ENCODE measurements at regions not wholly inside any gene's neighbourhood (a gene's known extent, or its start where the extent isn't known, plus 50 kb on each side); places are given as distances from the start of the nearest gene placed in this dataset.

DNA sequence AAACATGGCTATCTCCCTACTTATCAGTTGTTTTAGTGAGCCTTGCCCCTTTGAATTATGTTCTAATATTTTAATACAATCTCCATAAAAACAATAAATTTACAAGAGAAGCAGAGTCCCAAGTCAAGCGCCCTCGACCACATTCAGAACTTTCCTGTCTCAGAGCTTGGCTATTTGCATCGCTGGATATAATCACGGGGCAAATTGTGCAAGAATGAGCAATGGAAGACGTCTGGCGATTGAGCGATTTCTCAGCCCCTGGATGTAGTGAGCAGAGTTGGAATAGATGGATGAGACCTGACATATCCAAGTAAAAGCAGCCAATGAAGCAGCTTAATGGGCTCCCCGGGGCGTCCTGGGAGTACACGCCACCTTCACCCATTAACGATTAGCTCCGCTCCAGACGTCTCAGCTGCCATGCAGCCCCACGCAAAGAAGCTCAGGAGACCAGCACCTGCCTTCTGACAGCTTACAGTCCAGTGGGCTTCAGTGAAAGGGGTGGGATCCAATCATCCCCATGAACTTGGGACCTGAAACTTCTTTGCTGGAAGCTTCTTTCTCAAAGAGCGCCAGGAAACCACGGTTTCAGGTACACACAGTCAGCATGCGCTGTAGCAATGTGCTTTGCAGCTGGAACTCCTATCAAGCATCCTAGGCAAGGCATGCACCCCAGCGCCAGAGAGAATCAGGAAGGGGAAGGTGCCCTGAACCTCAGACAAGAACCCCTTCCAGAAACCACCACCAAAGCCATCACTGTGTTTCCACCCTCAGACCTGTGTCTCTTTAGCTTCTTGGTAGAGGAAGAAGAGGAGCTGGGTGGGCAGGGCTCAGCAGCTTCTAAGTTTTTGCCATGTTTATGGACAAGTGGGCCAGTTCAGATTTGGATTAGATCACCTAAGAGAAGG is 92.0 kb upstream of the IRX4 start:
- H3K9ac ChIP-seq (ENCODE audit: low read length) = no peak overlapping the region
- no peaks in the 10 kb centered on the region for H3K9me3 ChIP-seq (ENCODE audit: control insufficient read depth, low read depth, low read length)
- H3K27ac ChIP-seq (ENCODE audit: low read length) = no peak overlapping the region
- H3K4me1 ChIP-seq (ENCODE audit: control insufficient read depth, low read depth, low read length) = peaks cover 10% of the 10 kb centered on the region
- H3K27me3 ChIP-seq (ENCODE audit: control insufficient read depth, insufficient read depth, low read length) = no peaks in the 10 kb centered on the region
- no peak overlapping the region for H3K4me3 ChIP-seq (ENCODE audit: low read length)
- no peaks in the 10 kb centered on the region for H3K36me3 ChIP-seq (ENCODE audit: control insufficient read depth, low read depth, low read length)

DNA sequence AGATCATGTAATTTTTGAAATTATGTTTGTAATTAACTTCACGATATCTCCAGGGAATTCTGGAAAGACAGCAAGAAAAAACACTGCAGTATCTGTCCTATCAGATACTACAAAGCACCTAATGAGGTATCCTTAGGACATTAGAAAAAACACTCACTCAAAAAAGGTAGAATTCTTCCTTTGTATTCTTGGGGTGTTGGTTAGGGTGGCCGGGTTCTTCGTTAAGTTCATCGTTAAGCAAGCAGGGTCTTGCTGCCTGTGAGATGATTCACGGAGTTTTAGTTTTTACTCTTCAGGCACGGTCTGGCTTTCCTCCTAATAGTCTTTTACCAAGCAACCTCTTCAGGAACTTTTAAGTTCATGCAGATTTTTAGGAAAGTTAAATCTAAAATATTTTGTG is 91.4 kb upstream of the IRX4 start:
- no peak overlapping the region for H3K9ac ChIP-seq (ENCODE audit: low read length)
- no peak overlapping the region for H3K4me3 ChIP-seq (ENCODE audit: low read length)
- peaks cover 10% of the 10 kb centered on the region for H3K4me1 ChIP-seq (ENCODE audit: control insufficient read depth, low read depth, low read length)
- H3K27ac ChIP-seq (ENCODE audit: low read length) = no peak overlapping the region
- H3K27me3 ChIP-seq (ENCODE audit: control insufficient read depth, insufficient read depth, low read length) = no peaks in the 10 kb centered on the region
- no peaks in the 10 kb centered on the region for H3K9me3 ChIP-seq (ENCODE audit: control insufficient read depth, low read depth, low read length)
- H3K36me3 ChIP-seq (ENCODE audit: control insufficient read depth, low read depth, low read length) = no peaks in the 10 kb centered on the region

DNA sequence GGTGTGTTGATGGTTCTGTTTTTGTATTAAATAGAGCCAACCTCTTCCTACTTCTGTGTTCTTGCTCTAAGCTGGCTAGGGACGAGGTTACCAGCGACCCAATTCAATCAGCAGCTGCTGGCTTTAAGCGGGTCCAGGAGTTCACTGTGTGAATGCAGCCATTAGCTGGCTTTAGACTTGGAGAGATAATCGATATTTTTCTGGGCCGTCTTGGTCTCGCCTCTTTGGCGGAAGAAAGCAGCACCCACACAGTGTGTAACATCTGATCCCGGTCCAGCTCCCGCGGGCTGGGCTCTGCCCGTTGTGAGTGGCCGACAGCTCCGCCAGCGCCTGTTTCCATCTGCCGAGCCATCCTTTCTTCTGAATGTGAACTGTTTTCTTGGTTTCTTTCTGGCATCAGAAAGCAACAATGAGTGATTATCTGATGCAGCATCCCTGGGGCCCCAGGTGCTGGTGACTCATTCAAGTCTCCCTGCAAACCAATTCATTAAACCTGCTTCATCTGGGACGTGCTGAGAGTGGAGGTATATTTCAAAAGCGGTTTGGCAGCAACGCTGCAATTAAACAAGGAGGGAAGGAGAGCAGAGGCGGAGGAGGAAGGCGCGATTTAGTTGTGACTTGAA is 90.8 kb upstream of the IRX4 start:
- Histone ChIP-seq H3K27ac (ENCODE audit: low read length) (no peak overlapping the region), H3K9ac (ENCODE audit: low read length) (no peak overlapping the region), H3K36me3 (ENCODE audit: control insufficient read depth, low read depth, low read length) (no peaks in the 10 kb centered on the region), H3K4me1 (ENCODE audit: control insufficient read depth, low read depth, low read length) (peaks cover 10% of the 10 kb centered on the region), H3K27me3 (ENCODE audit: control insufficient read depth, insufficient read depth, low read length) (no peaks in the 10 kb centered on the region), H3K4me3 (ENCODE audit: low read length) (no peak overlapping the region), H3K9me3 (ENCODE audit: control insufficient read depth, low read depth, low read length) (no peaks in the 10 kb centered on the region)

DNA sequence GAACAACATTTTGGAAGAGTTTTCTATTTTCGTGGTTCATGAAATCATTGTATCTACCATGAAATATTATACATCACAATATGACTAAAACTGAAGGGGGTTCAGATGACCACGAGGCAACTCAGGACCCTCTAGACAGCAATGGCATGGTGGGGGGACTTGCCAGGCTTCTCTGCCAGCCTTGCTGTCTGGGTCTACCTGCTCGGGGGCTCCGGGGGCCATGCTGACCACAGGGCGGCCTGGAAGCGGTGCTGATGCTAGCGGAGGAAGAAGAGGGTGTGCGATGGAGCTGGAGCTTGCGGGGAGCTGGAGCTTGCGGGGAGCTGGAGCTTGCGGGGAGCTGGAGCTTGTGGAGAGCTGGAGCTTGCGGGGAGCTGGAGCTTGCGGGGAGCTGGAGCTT is 89.2 kb upstream of the IRX4 start:
- H3K4me3 ChIP-seq (ENCODE audit: low read length) = no peak overlapping the region
- no peaks in the 10 kb centered on the region for H3K36me3 ChIP-seq (ENCODE audit: control insufficient read depth, low read depth, low read length)
- H3K27ac ChIP-seq (ENCODE audit: low read length) = no peak overlapping the region
- H3K27me3 ChIP-seq (ENCODE audit: control insufficient read depth, insufficient read depth, low read length) = no peaks in the 10 kb centered on the region
- H3K9ac ChIP-seq (ENCODE audit: low read length) = no peak overlapping the region
- peaks cover 15% of the 10 kb centered on the region for H3K4me1 ChIP-seq (ENCODE audit: control insufficient read depth, low read depth, low read length)
- H3K9me3 ChIP-seq (ENCODE audit: control insufficient read depth, low read depth, low read length) = no peaks in the 10 kb centered on the region

DNA sequence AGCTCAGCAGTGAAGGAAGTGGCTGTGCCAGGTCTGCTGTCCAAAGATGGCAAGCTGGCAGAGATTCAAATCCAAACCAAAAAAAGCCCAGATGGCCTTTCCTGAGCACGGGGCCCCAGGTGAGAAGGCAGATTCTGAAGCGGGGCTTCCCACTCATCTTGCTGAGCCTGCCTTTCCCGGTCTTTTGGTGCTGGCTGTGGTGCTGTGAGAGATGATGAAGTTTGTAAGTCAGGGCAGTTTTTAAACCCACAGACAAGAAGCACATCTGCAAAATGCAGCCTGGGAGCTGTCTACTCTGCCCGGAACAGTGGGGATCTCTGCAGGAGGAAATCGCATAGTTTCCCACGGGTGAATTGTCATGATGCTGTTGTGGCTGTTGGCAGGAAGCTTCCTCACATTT is 85.0 kb upstream of the IRX4 start:
- Histone ChIP-seq H3K4me1 (ENCODE audit: control insufficient read depth, low read depth, low read length) (peaks cover 13% of the 10 kb centered on the region), H3K4me3 (ENCODE audit: low read length) (no peak overlapping the region), H3K27me3 (ENCODE audit: control insufficient read depth, insufficient read depth, low read length) (no peaks in the 10 kb centered on the region), H3K36me3 (ENCODE audit: control insufficient read depth, low read depth, low read length) (no peaks in the 10 kb centered on the region), H3K9me3 (ENCODE audit: control insufficient read depth, low read depth, low read length) (no peaks in the 10 kb centered on the region), H3K9ac (ENCODE audit: low read length) (no peak overlapping the region), H3K27ac (ENCODE audit: low read length) (no peak overlapping the region)

DNA sequence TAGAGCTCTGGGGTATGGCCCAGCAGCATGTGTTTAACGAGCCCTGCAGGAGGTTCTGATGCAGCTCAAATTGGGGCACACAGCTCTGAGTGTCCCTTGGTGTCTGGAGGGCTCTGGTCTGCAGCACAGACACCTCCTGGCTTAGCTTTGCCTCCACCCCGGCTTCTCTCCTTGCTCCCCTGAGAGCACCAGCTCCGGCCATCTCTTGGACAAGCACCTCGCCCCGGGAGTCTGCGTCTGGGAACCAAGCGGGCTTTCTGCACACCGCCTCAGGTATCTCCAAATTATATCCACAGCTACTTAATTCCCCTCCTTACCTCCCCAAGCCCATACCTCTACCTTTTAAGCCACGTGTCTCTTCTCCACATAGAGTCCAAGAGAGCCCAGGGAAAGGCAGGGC is 83.7 kb upstream of the IRX4 start:
- H3K27me3 ChIP-seq (ENCODE audit: control insufficient read depth, insufficient read depth, low read length) = no peaks in the 10 kb centered on the region
- no peak overlapping the region for H3K4me3 ChIP-seq (ENCODE audit: low read length)
- no peak overlapping the region for H3K9ac ChIP-seq (ENCODE audit: low read length)
- H3K4me1 ChIP-seq (ENCODE audit: control insufficient read depth, low read depth, low read length) = peaks cover 13% of the 10 kb centered on the region
- no peak overlapping the region for H3K27ac ChIP-seq (ENCODE audit: low read length)
- no peaks in the 10 kb centered on the region for H3K36me3 ChIP-seq (ENCODE audit: control insufficient read depth, low read depth, low read length)
- H3K9me3 ChIP-seq (ENCODE audit: control insufficient read depth, low read depth, low read length) = no peaks in the 10 kb centered on the region

DNA sequence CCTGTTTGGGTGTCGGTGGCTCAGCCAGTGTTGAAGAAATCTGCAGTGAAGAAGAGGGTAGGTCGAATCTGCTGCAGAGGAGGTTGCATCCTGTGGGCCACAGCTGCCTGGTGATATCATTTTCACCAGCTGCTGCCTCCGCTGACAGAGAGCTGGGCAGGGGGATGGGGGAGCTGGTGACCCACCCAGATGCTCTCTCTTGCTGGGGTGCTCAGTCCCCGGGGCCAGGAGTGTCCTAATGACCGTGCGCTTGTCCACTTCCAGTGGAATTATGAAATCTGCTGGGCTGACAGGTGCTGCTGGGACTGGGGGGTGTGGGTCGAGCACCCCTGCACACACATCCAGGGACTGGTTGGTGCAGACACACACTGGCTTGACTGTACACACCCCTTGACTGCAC is 83.2 kb upstream of the IRX4 start:
- H3K9me3 ChIP-seq (ENCODE audit: control insufficient read depth, low read depth, low read length) = no peaks in the 10 kb centered on the region
- peaks cover 13% of the 10 kb centered on the region for H3K4me1 ChIP-seq (ENCODE audit: control insufficient read depth, low read depth, low read length)
- no peaks in the 10 kb centered on the region for H3K27me3 ChIP-seq (ENCODE audit: control insufficient read depth, insufficient read depth, low read length)
- no peak overlapping the region for H3K9ac ChIP-seq (ENCODE audit: low read length)
- no peak overlapping the region for H3K27ac ChIP-seq (ENCODE audit: low read length)
- H3K4me3 ChIP-seq (ENCODE audit: low read length) = no peak overlapping the region
- H3K36me3 ChIP-seq (ENCODE audit: control insufficient read depth, low read depth, low read length) = no peaks in the 10 kb centered on the region

DNA sequence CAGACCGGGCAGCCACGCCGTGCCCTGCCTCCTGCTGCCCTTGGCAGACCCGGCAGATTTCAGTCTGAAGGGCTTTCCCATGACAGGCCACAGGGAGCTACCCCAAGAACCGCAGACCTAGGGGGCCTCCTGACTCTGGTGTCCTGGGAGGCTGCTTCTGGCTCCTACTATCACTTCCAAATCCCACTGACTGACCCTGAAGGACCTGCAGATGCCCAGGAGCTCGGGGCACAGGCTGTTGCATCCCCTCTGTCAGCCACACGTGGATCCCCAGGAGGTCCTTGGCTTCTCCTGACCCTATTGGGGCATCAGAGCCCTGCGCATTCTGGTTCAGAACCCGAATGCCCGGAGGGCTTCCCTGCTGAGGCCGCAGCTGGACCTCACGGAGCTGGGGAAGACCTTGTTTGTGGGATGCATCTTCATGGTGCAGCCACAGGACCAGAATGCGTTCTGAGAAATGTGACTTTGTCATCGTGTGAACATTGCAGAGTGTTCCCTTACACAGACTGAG is 81.3 kb upstream of the IRX4 start:
- Histone ChIP-seq H3K27me3 (ENCODE audit: control insufficient read depth, insufficient read depth, low read length) (no peaks in the 10 kb centered on the region), H3K36me3 (ENCODE audit: control insufficient read depth, low read depth, low read length) (no peaks in the 10 kb centered on the region), H3K4me3 (ENCODE audit: low read length) (no peak overlapping the region), H3K9ac (ENCODE audit: low read length) (no peak overlapping the region), H3K9me3 (ENCODE audit: control insufficient read depth, low read depth, low read length) (no peaks in the 10 kb centered on the region), H3K27ac (ENCODE audit: low read length) (no peak overlapping the region), H3K4me1 (ENCODE audit: control insufficient read depth, low read depth, low read length) (peaks cover 13% of the 10 kb centered on the region)

DNA sequence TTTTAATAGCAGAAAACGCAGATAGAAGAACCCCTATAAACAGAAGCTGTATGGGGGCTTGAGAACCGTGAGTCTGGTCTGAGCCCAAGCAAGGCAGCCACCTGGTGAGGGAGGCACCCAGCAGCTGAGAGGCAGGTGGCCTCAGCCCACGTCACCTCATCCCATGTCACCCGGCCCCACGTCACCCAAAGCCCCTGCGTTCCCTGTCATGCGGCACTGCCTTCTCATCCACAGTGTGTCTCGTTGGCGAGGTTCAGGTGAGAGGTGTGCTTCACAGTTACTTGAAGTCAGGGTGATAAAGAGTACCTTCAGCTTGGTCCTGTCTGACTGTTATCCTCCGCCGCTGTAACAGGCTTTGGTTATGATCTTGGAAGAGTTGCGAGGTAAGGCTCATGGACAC is 80.6 kb upstream of the IRX4 start:
- no peak overlapping the region for H3K9ac ChIP-seq (ENCODE audit: low read length)
- H3K9me3 ChIP-seq (ENCODE audit: control insufficient read depth, low read depth, low read length) = no peaks in the 10 kb centered on the region
- no peak overlapping the region for H3K4me3 ChIP-seq (ENCODE audit: low read length)
- H3K27ac ChIP-seq (ENCODE audit: low read length) = no peak overlapping the region
- peaks cover 13% of the 10 kb centered on the region for H3K4me1 ChIP-seq (ENCODE audit: control insufficient read depth, low read depth, low read length)
- no peaks in the 10 kb centered on the region for H3K36me3 ChIP-seq (ENCODE audit: control insufficient read depth, low read depth, low read length)
- no peaks in the 10 kb centered on the region for H3K27me3 ChIP-seq (ENCODE audit: control insufficient read depth, insufficient read depth, low read length)

DNA sequence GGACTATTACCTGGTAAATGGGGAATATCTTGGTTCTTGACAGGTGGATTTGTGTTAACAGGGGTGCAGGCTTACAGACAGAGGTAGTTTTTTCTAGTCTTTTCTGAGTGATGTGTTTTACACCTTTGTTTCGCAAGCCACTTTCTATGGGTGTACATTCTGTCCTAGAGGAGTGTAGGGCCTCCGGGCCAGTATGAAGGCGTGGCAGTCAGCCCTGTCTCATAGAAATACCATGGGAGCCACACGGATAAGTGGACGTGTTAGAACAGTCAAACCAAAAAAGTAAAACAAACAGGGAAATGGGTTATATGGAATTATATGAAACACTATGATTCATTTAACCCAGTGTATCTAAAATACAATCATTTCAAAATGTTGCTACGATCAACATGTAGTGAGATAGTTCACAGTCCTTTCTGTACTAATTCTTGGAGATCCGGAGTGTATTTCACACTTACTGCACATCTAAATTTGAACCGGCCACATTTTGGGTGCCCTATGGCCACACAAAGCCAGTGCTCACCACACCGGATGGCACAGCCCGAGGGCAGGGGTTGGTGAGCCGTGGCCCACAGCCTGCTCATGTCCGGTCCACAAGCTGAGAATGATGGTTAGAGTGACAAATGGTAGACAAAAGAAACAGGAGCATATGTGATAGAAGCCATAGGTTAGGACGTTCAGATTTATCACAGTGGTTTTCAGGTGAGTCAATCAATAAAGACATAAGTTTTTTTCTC is 80.1 kb upstream of the IRX4 start:
- Histone ChIP-seq H3K36me3 (ENCODE audit: control insufficient read depth, low read depth, low read length) (no peaks in the 10 kb centered on the region), H3K4me3 (ENCODE audit: low read length) (no peak overlapping the region), H3K9ac (ENCODE audit: low read length) (no peak overlapping the region), H3K9me3 (ENCODE audit: control insufficient read depth, low read depth, low read length) (no peaks in the 10 kb centered on the region), H3K27ac (ENCODE audit: low read length) (no peak overlapping the region), H3K4me1 (ENCODE audit: control insufficient read depth, low read depth, low read length) (peaks cover 12% of the 10 kb centered on the region), H3K27me3 (ENCODE audit: control insufficient read depth, insufficient read depth, low read length) (no peaks in the 10 kb centered on the region)

DNA sequence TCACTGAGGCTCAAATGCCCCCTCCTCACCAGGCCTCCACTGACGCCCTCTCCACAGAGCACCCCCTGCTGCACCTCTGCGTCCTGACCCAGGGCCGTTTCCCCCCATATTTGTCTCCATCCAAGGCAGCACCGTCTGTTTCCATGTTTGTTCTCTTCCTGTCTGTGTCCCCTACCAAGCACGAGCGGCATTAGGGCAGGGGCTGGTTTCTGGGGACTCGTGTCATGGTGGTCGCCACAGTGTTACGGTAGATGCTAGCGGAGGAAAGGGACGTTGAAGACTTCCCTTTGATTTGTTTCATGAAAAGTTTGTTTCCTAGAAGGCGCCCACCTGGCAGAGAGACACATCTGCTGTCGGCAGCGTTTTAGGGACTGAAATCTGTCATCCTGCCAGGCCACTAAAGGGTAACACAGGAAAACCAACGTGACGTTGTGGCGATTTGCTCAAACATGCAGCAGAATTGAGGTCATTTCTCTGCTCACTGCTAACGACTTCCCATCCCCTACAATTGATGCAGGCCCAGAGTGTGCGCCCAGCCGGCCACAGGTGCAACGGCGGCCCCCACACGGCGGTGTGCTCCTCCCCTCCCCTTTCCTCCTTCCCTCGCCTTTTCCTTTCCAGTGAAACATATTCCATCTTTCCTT is 79.3 kb upstream of the IRX4 start:
- Histone ChIP-seq H3K36me3 (ENCODE audit: control insufficient read depth, low read depth, low read length) (no peaks in the 10 kb centered on the region), H3K9me3 (ENCODE audit: control insufficient read depth, low read depth, low read length) (no peaks in the 10 kb centered on the region), H3K27ac (ENCODE audit: low read length) (no peak overlapping the region), H3K27me3 (ENCODE audit: control insufficient read depth, insufficient read depth, low read length) (no peaks in the 10 kb centered on the region), H3K4me3 (ENCODE audit: low read length) (no peak overlapping the region), H3K9ac (ENCODE audit: low read length) (no peak overlapping the region), H3K4me1 (ENCODE audit: control insufficient read depth, low read depth, low read length) (peaks cover 9% of the 10 kb centered on the region)
